ENCODE measurements at regions not wholly inside any gene's neighbourhood (a gene's known extent, or its start where the extent isn't known, plus 50 kb on each side); places are given as distances from the start of the nearest gene placed in this dataset.

DNA sequence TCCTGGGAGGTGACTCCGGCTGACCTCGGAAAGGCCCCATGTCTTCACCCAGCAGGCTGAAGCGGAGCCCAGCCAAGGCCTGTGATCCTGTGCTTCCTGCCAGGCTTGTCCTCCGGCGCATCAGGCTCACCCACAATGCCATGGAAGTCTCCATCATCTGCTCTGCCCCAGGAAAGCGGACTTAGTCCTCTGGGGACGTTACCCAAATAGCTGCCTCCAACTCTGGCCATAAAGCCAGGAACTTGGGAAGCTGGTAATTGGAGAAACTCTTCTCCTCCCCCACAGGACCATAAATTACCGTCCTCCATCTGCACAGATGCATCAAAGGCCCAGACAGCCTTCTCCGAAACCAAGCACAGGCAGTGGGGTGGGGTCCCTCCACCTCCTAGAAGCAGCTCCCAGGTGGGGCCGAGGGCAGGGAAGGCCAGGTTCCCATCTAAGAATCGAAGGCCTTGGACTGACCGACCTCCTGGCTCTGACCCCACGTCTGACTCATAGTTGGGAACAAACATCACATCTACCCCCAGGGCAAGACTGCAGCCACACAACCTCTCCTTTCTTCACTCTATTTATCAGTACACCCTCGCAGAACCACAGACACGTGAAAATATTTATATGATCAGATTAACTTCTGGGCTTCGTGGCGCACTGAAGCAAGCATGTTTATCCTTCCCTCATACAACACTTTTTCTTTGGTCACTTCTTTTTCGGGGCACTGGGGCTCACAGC is 56.4 kb downstream of the PITPNM2 start:
- Histone ChIP-seq H3K9me3 (no peaks in the 10 kb centered on the region), H3K27me3 (no peaks in the 10 kb centered on the region), H3K36me3 (no peaks in the 10 kb centered on the region), H3K4me3 (peak overlapping the region in 1 of 2 donors; percentile 12), H3K4me1 (peaks cover 56% of the 10 kb centered on the region), H3K27ac (peak overlapping the region; percentile 89)
- TF ChIP-seq POLR2AphosphoS5 (IDR thresholded peaks at IDR 0.05; ENCODE audit: insufficient read depth in 1 of 2, low read depth in 1 of 2) (peak; percentile 7 to 71), POLR2A (IDR thresholded peaks at IDR 0.05) (no peak)
- TF ChIP-seq, protein P1, sequence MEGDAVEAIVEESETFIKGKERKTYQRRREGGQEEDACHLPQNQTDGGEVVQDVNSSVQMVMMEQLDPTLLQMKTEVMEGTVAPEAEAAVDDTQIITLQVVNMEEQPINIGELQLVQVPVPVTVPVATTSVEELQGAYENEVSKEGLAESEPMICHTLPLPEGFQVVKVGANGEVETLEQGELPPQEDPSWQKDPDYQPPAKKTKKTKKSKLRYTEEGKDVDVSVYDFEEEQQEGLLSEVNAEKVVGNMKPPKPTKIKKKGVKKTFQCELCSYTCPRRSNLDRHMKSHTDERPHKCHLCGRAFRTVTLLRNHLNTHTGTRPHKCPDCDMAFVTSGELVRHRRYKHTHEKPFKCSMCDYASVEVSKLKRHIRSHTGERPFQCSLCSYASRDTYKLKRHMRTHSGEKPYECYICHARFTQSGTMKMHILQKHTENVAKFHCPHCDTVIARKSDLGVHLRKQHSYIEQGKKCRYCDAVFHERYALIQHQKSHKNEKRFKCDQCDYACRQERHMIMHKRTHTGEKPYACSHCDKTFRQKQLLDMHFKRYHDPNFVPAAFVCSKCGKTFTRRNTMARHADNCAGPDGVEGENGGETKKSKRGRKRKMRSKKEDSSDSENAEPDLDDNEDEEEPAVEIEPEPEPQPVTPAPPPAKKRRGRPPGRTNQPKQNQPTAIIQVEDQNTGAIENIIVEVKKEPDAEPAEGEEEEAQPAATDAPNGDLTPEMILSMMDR (IDR thresholded peaks at IDR 0.05) = no peak
- intact Hi-C loops (cut with DNase I) = no loop called here
- DNase-seq (ENCODE audit: extremely low spot score in 2 of 2) = no peak

GRCh38 chr12:123092866-123093265 is 58.0 kb downstream of the PITPNM2 start:
- no peaks in the 10 kb centered on the region for H3K27me3 ChIP-seq
- TF ChIP-seq, protein P1 (IDR thresholded peaks at IDR 0.05) = no peak
- no peak for TF ChIP-seq POLR2A (IDR thresholded peaks at IDR 0.05)
- DNase-seq (ENCODE audit: extremely low spot score in 2 of 2) = no peak
- no peaks in the 10 kb centered on the region for H3K36me3 ChIP-seq
- no peaks in the 10 kb centered on the region for H3K9me3 ChIP-seq
- no peak overlapping the region for H3K4me3 ChIP-seq
- no peak overlapping the region for H3K27ac ChIP-seq
- intact Hi-C loops (cut with DNase I) = no loop called here
- H3K4me1 ChIP-seq = peaks cover 50% of the 10 kb centered on the region

GRCh38 chr12:123091230-123092150 is 59.4 kb downstream of the PITPNM2 start:
- intact Hi-C loops (cut with DNase I) = no loop called here
- Histone ChIP-seq H3K36me3 (no peaks in the 10 kb centered on the region), H3K4me1 (peaks cover 38% of the 10 kb centered on the region), H3K27ac (no peak overlapping the region), H3K4me3 (no peak overlapping the region), H3K9me3 (no peaks in the 10 kb centered on the region), H3K27me3 (no peaks in the 10 kb centered on the region)
- no peak for TF ChIP-seq POLR2A (IDR thresholded peaks at IDR 0.05)
- TF ChIP-seq, protein P1 (IDR thresholded peaks at IDR 0.05) = no peak
- no peak for TF ChIP-seq POLR2AphosphoS5 (IDR thresholded peaks at IDR 0.05; ENCODE audit: insufficient read depth in 1 of 2, low read depth in 1 of 2)
- no peak for DNase-seq (ENCODE audit: extremely low spot score in 2 of 2)

GRCh38 chr12:123089631-123090353 is 61.1 kb downstream of the PITPNM2 start:
- peaks cover 33% of the 10 kb centered on the region for H3K4me1 ChIP-seq
- no peak overlapping the region for H3K27ac ChIP-seq
- no peaks in the 10 kb centered on the region for H3K36me3 ChIP-seq
- no peaks in the 10 kb centered on the region for H3K9me3 ChIP-seq
- no peak overlapping the region for H3K4me3 ChIP-seq
- no peaks in the 10 kb centered on the region for H3K27me3 ChIP-seq
- intact Hi-C loops (cut with DNase I) = no loop called here
- TF ChIP-seq POLR2A (IDR thresholded peaks at IDR 0.05) (no peak), POLR2AphosphoS5 (IDR thresholded peaks at IDR 0.05; ENCODE audit: insufficient read depth in 1 of 2, low read depth in 1 of 2) (no peak)
- TF ChIP-seq, protein P1 (IDR thresholded peaks at IDR 0.05) = no peak
- no peak for DNase-seq (ENCODE audit: extremely low spot score in 2 of 2)

Measured in vagina (tissue), 2 donors.